H9 (cell line): ENCODE measurements at regions not wholly inside any gene's neighbourhood (a gene's known extent, or its start where the extent isn't known, plus 50 kb on each side); places are given as distances from the start of the nearest gene placed in this dataset.

Experiments used
- DNase-seq: peaks from one replicate; pipeline ENCODE4 v3.0.0-alpha.2; 2017
- H2AFZ ChIP-seq: one replicate; pipeline ENCODE4 v1.6.1; 2013; ENCODE audit warnings: mild to moderate bottlenecking, low read length, control low read depth, moderate library complexity
- H2AK5ac ChIP-seq: 2 replicates; pipeline ENCODE4 v1.6.1; 2013; ENCODE audit warnings: low read length, control low read depth, mixed read lengths; ENCODE audit not compliant: insufficient read length
- H2BK120ac ChIP-seq: one replicate; pipeline ENCODE4 v1.6.1; 2013; ENCODE audit warnings: low read depth, mild to moderate bottlenecking, low read length, control low read depth, inconsistent platforms; ENCODE audit not compliant: poor library complexity, severe bottlenecking
- H2BK12ac ChIP-seq: 2 replicates; pipeline ENCODE4 v1.6.1; 2013; ENCODE audit warnings: low read length, control low read depth, mixed read lengths, low read depth; ENCODE audit not compliant: insufficient read length
- H2BK15ac ChIP-seq: 2 replicates; pipeline ENCODE4 v1.6.1; 2013; ENCODE audit warnings: low read depth, low read length, control low read depth
- H2BK20ac ChIP-seq: one replicate; pipeline ENCODE4 v1.6.1; 2013; ENCODE audit warnings: low read depth, mild to moderate bottlenecking, low read length, control low read depth, inconsistent platforms; ENCODE audit not compliant: poor library complexity, severe bottlenecking
- H2BK5ac ChIP-seq: 2 replicates; pipeline ENCODE4 v1.6.1; 2013; ENCODE audit warnings: low read length, control low read depth, mixed read lengths; ENCODE audit not compliant: insufficient read length
- H3K14ac ChIP-seq: 2 replicates; pipeline ENCODE4 v1.6.1; 2013; ENCODE audit warnings: low read length, control low read depth; ENCODE audit not compliant: insufficient read depth
- H3K18ac ChIP-seq: 2 replicates; pipeline ENCODE4 v1.6.1; 2013; ENCODE audit warnings: low read depth, mild to moderate bottlenecking, mixed read lengths, low read length, control low read depth; ENCODE audit not compliant: insufficient read length
- H3K23ac ChIP-seq: 2 replicates; pipeline ENCODE4 v1.6.1; 2013; ENCODE audit warnings: low read length, control low read depth, mixed read lengths, low read depth; ENCODE audit not compliant: insufficient read length
- H3K23me2 ChIP-seq: 2 replicates; pipeline ENCODE4 v1.6.1; 2013; ENCODE audit warnings: low read depth, mild to moderate bottlenecking, mixed read lengths, low read length, control low read depth; ENCODE audit not compliant: insufficient read length, poor library complexity, severe bottlenecking
- H3K27ac ChIP-seq: 2 replicates; pipeline ENCODE4 v1.5.1; 2013; ENCODE audit warnings: low read length, control low read depth, mixed read lengths, low read depth; ENCODE audit not compliant: insufficient read length
- H3K27me3 ChIP-seq: 2 replicates; pipeline ENCODE4 v1.6.1; 2013; ENCODE audit warnings: low read length, control low read depth, inconsistent platforms; ENCODE audit not compliant: insufficient read depth
- H3K4ac ChIP-seq: 2 replicates; pipeline ENCODE4 v1.6.1; 2013; ENCODE audit warnings: low read depth, mild to moderate bottlenecking, control low read depth, inconsistent platforms, low read length, moderate library complexity
- H3K4me1 ChIP-seq: 2 replicates; pipeline ENCODE4 v1.6.1; 2013; ENCODE audit warnings: low read length, control low read depth, inconsistent platforms; ENCODE audit not compliant: insufficient read depth
- H3K4me2 ChIP-seq: 2 replicates; pipeline ENCODE4 v1.6.1; 2013; ENCODE audit warnings: low read length, control low read depth, mixed read lengths; ENCODE audit not compliant: insufficient read length, insufficient read depth
- H3K56ac ChIP-seq: 2 replicates; pipeline ENCODE4 v1.6.1; 2013; ENCODE audit warnings: low read depth, mild to moderate bottlenecking, mixed read lengths, low read length, control low read depth; ENCODE audit not compliant: insufficient read length
- H3K79me1 ChIP-seq: 2 replicates; pipeline ENCODE4 v1.6.1; 2013; ENCODE audit warnings: low read depth, mild to moderate bottlenecking, moderate library complexity, low read length, control low read depth, inconsistent platforms; ENCODE audit not compliant: insufficient read depth, poor library complexity, severe bottlenecking
- H3K79me2 ChIP-seq: 2 replicates; pipeline ENCODE4 v1.6.1; 2013; ENCODE audit warnings: low read length, control low read depth, inconsistent platforms; ENCODE audit not compliant: insufficient read depth
- H3K9ac ChIP-seq: 2 replicates; pipeline ENCODE4 v1.6.1; 2013; ENCODE audit warnings: low read length, control low read depth, mixed read lengths; ENCODE audit not compliant: insufficient read length; ENCODE audit errors: extremely low read depth
- H3K9me3 ChIP-seq: one replicate; pipeline ENCODE4 v1.6.1; 2013; ENCODE audit warnings: low read depth, low read length, inconsistent platforms; ENCODE audit not compliant: control insufficient read depth
- H3T11ph ChIP-seq: one replicate; pipeline ENCODE4 v1.6.1; 2013; ENCODE audit warnings: mild to moderate bottlenecking, low read length, control low read depth, inconsistent platforms
- H4K20me1 ChIP-seq: one replicate; pipeline ENCODE4 v1.6.1; 2013; ENCODE audit not compliant: control insufficient read depth, insufficient read length, insufficient read depth
- H4K5ac ChIP-seq: 2 replicates; pipeline ENCODE4 v1.6.1; 2013; ENCODE audit warnings: low read depth, mild to moderate bottlenecking, mixed read lengths, low read length, control low read depth; ENCODE audit not compliant: insufficient read length
- H4K8ac ChIP-seq: replicated peaks from 2 replicates; pipeline ENCODE4 v1.6.1; 2013; ENCODE audit warnings: low read length, control low read depth, mixed read lengths, low read depth; ENCODE audit not compliant: insufficient read length
- H4K91ac ChIP-seq: 2 replicates; pipeline ENCODE4 v1.6.1; 2013; ENCODE audit warnings: low read depth, mild to moderate bottlenecking, moderate library complexity, mixed read lengths, low read length, control low read depth; ENCODE audit not compliant: insufficient read length
- H3K27ac Mint-ChIP-seq, 3 experiments: 2 replicates in 2 of 3; 3 replicates in 1 of 3; pipeline ENCODE4 v1.8.0; 2020 to 2021; ENCODE audit warnings: mixed read lengths in 3 of 3, mild to moderate bottlenecking in 1 of 3, moderate library complexity in 1 of 3
- H3K27me3 Mint-ChIP-seq: 2 replicates; pipeline ENCODE4 v1.8.0; 2021; ENCODE audit warnings: low read depth, mild to moderate bottlenecking, moderate library complexity, mixed read lengths
- H3K36me3 Mint-ChIP-seq, 3 experiments: 2 replicates in 2 of 3; 3 replicates in 1 of 3; pipeline ENCODE4 v1.8.0; 2020 to 2021; ENCODE audit warnings: low read depth in 3 of 3, mixed read lengths in 3 of 3; ENCODE audit not compliant: insufficient read depth in 1 of 3
- H3K4me1 Mint-ChIP-seq, 2 experiments: 2 replicates each; pipeline ENCODE4 v1.8.0; 2020; ENCODE audit warnings: mixed read lengths in 2 of 2
- H3K4me3 Mint-ChIP-seq, 2 experiments: 2 replicates in 1 of 2; 3 replicates in 1 of 2; pipeline ENCODE4 v1.8.0; 2020 to 2021; ENCODE audit warnings: mild to moderate bottlenecking in 2 of 2, mixed read lengths in 2 of 2, moderate library complexity in 1 of 2
- H3K9me3 Mint-ChIP-seq, 2 experiments: 2 replicates in 1 of 2; 3 replicates in 1 of 2; pipeline ENCODE4 v1.8.0; 2020; ENCODE audit warnings: mild to moderate bottlenecking in 2 of 2, mixed read lengths in 2 of 2, moderate library complexity in 1 of 2
- CTCF ChIP-seq: fragments of 200-600 bp; sonication (generic); conservative IDR thresholded peaks from 3 replicates; pipeline ENCODE4 v1.8.0; 2021; ENCODE audit warnings: antibody characterized with exemption, mild to moderate bottlenecking
- WGBS: extraction: QIAGEN DNeasy Blood & Tissue Kit; methylation state at CpG from one replicate; pipeline ENCODE4 v1.1.7; 2013; ENCODE audit warnings: missing lambda C conversion rate, low lambda C conversion rate, mixed read lengths; ENCODE audit not compliant: insufficient read length; ENCODE audit errors: extremely low coverage; 5-methylcytosine and 5-hydroxymethylcytosine counted together

- H3K56ac ChIP-seq: no peak overlapping the region
- WGBS: no CpG with 5 or more reads among the region's 8 CpGs
- Mint-ChIP-seq H3K27me3 (peaks cover 8% of the 10 kb centered on the region), H3K27ac (no peak overlapping the region), H3K36me3 (no peaks in the 10 kb centered on the region; a peak in 1 of 7 replicates), H3K9me3 (peaks cover 0 to 4% of the 10 kb centered on the region in 2 experiments; a peak in 3 of 5 replicates), H3K4me1 (peaks cover 2% of the 10 kb centered on the region in 2 experiments; a peak in 3 of 4 replicates), H3K4me3 (no peak overlapping the region)
- peaks cover 1% of the 10 kb centered on the region for H4K20me1 ChIP-seq
- H4K8ac ChIP-seq: no peak overlapping the region
- no peak overlapping the region for H3K4me2 ChIP-seq
- no peak overlapping the region for H2BK5ac ChIP-seq
- H2BK120ac ChIP-seq: no peak overlapping the region
- DNase-seq: no peak
- no peak overlapping the region for H3K23ac ChIP-seq
- no peaks in the 10 kb centered on the region for H3K23me2 ChIP-seq
- H2BK12ac ChIP-seq: no peak overlapping the region
- H3K9me3 ChIP-seq: no peaks in the 10 kb centered on the region
- no peak overlapping the region for H3K9ac ChIP-seq
- H4K5ac ChIP-seq: no peak overlapping the region
- no peak overlapping the region for H3K4ac ChIP-seq
- no peak overlapping the region for H2BK15ac ChIP-seq
- H3K4me1 ChIP-seq: no peaks in the 10 kb centered on the region
- H3K27me3 ChIP-seq: no peaks in the 10 kb centered on the region
- H2AK5ac ChIP-seq: no peak overlapping the region
- H3T11ph ChIP-seq: no peak overlapping the region
- no peak overlapping the region for H3K14ac ChIP-seq
- no peak for TF ChIP-seq CTCF
- no peak overlapping the region for H3K27ac ChIP-seq
- no peak overlapping the region for H2BK20ac ChIP-seq
- H4K91ac ChIP-seq: no peak overlapping the region
- H3K79me2 ChIP-seq: no peaks in the 10 kb centered on the region
- no peak overlapping the region for H2AFZ ChIP-seq
- no peak overlapping the region for H3K18ac ChIP-seq
- no peaks in the 10 kb centered on the region for H3K79me1 ChIP-seq
Observed at GRCh38 chr14:104350463-104351185, 212.2 kb downstream of the KIF26A start.
